ENCODE measurements at regions not wholly inside any gene's neighbourhood (a gene's known extent, or its start where the extent isn't known, plus 50 kb on each side); places are given as distances from the start of the nearest gene placed in this dataset.

- DNase-seq (ENCODE audit: low read depth in 2 of 3, low spot score in 2 of 3), result no peak
Observed at GRCh38 chr9:89877051-89878002, 272.5 kb downstream of the GADD45G start.

GRCh38 chr9:89878003-89878411 is 273.2 kb downstream of the GADD45G start:
- no peak for DNase-seq (ENCODE audit: low read depth in 2 of 3, low spot score in 2 of 3)

DNA sequence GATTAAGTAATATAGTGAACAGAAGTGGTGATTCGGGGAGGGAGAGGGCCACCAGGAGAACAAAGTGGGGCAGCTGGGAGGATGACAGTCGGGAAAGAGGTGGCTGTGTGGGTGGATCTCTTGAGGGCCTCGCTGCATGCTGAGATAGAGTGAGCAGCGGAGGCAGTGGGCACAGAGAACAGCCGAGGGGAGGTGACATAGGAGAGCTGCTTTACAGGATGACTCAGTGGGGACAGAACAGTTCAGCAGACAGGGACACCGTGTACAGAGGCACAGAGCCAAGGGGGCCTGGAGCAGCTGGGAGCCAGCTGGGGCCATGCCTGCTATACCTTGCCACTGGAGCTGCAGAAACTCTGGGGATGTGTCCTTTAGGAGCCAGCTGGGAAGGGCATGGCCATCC is 273.9 kb downstream of the GADD45G start:
- no peak for DNase-seq (ENCODE audit: low read depth in 2 of 3, low spot score in 2 of 3)

DNA sequence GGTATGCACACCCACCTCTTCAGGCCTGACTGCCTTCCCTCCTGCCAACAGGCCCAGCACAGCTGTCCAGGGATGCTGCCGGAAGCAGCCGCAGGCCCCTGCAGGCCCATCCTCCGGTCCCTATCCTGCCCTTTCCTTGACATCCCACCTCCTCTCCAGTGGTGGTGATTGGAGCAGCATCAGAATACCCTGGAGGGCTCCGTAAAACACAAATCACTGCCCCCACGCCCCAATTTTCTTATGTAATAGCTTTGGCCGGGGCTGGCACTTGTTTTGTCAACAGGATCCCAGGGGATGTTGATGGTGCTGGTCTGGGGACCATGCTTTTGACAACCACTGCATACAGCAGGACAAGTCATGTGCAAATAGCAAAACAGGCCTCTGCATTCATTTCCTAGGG is 274.5 kb downstream of the GADD45G start:
- DNase-seq (ENCODE audit: low read depth in 2 of 3, low spot score in 2 of 3), result no peak

DNA sequence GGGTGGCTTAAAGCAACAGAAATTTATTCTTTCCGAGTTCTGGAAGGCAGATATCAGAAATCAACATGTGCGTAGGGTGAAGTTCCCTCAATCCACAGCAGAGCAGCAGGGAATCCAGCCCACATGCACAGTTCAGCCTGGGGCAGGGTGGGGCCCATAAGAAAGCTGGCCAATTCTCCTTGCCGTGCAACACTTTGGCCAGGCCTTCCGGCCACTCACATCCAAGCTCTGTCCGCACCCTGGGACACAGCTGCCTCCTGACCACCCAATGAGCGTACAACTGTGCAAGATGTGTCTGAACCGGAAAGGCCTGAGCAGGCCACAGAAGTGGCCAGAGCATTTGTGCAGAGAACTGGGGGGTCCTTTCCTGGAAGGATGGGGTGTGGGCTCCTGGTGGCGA is 274.9 kb downstream of the GADD45G start:
- DNase-seq (ENCODE audit: low read depth in 2 of 3, low spot score in 2 of 3), result no peak

DNA sequence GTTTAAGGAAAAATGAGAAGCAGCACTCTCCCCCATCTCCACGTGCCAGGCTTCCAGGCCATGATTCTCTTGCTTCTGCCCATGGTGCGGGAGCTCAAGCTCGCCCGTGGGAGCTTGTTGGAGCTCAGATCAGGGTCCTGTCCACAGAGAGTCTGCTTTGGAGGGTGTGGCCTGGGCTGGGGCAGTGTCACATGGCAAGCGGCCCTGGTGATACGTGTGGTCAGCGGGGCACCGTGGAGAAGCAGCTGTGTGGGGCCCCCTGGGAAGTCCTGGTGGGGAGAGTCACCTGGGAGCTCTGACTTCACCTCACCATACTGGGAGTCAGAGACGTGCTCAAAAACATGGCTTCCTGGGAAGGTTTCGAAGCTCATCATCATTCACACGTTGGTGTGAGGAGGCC is 275.3 kb downstream of the GADD45G start:
- DNase-seq (ENCODE audit: low read depth in 2 of 3, low spot score in 2 of 3), result no peak

- no peak for DNase-seq (ENCODE audit: low read depth in 2 of 3, low spot score in 2 of 3)
Observed at GRCh38 chr9:89880721-89881120, 275.9 kb downstream of the GADD45G start.

DNA sequence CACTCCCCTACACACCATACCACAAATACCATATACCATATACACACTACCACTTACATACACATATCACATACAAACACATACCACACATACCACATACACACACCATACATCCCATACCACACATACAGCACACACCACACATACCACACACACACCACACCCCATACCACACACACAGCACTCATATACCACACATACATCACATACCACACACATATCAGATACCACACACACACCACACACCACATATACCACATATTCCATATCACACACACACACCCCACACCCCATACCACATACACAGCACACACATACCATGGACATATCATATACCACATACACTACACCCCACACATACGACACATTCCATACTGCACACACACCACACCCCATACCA is 276.6 kb downstream of the GADD45G start:
- no peak for DNase-seq (ENCODE audit: low read depth in 2 of 3, low spot score in 2 of 3)

DNA sequence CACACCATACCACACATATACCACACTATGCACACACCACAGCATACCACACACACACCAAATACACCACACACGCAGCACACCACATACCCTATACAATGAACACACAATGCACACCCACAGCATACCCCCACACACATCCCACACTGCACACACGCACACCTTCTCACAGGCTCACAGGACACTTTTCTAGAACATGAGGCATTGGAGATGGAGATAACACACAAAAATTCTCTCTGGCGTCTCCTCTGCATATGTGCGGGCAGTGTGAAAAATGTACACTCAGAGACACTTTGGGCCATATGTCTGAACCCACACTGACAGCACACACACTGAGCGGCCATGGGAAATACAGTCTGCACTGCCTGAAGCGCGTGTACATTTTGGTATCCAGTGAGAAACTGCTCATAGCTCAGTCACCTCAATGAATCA is 278.1 kb downstream of the GADD45G start:
- no peak for DNase-seq (ENCODE audit: low read depth in 2 of 3, low spot score in 2 of 3)

- no peak for DNase-seq (ENCODE audit: low read depth in 2 of 3, low spot score in 2 of 3)
Observed at GRCh38 chr9:89883401-89884341, 278.9 kb downstream of the GADD45G start.

GRCh38 chr9:89884356-89885083 is 279.7 kb downstream of the GADD45G start:
- no peak for DNase-seq (ENCODE audit: low read depth in 2 of 3, low spot score in 2 of 3)

DNA sequence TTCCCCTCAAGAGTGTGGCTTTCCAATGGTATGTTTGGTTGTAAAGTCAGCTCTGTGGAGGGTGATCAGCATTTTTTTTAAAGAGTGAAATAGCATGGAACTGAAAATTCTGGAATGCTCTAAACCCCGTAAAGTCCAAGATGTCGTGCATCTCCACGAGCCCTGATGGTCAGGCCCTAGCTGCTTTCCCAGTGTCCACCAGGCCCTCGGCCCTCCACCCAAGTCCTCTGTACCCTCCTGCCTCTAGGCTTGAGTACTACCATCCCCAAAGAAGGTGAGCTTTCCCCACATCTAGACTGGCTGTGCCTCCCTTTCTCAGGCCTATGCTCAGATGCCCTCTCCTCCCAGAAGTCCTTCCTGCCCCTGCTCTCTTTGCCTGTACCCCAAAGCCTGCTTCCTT is 280.3 kb downstream of the GADD45G start:
- no peak for DNase-seq (ENCODE audit: low read depth in 2 of 3, low spot score in 2 of 3)

DNA sequence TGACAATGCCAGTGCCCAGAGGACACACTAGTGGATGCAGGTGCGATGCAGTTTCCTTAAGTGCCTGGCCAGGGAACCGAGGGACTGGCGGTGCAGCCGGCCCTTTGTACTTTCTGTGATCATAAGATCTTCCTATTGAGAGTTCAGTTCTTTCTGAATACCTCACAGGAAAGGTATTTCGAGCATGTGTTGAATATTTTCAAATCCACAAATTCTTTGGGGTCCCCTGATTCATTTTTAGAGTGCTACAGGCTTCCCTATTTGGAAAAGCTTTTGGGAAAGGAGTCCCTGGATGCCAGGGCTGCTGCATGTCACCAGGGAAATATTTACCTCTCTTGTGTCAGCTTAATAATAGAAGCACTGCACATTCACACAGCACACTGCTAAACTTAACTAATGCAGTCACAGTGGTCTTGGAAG is 281.5 kb downstream of the GADD45G start:
- DNase-seq (ENCODE audit: low read depth in 2 of 3, low spot score in 2 of 3), result no peak

DNA sequence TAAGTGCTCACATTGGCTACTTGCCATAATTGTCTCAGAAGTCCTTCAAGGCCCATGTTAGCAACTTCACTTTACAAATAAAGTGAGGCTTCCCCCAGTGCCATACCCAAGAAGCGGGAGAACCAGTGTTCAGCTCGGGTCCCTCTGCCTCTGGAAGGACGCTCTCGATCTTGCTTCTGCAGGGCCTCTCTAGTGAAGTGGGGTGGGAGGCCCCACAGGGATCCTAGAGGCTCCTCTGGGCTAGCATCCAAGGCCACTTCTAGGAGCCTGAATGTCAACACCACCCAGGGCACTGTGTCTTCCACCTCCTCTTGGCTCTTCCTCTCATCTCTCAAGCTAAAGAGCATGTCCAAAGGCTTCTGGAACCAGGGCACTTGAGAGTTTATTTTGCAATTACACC is 282.5 kb downstream of the GADD45G start:
- DNase-seq (ENCODE audit: low read depth in 2 of 3, low spot score in 2 of 3), result no peak

GRCh38 chr9:89888233-89888632 is 283.4 kb downstream of the GADD45G start:
- DNase-seq (ENCODE audit: low read depth in 2 of 3, low spot score in 2 of 3), result no peak

- DNase-seq (ENCODE audit: low read depth in 2 of 3, low spot score in 2 of 3), result no peak
Observed at GRCh38 chr9:89888677-89889076, 283.9 kb downstream of the GADD45G start.

GRCh38 chr9:89889865-89890264 is 285.1 kb downstream of the GADD45G start:
- no peak for DNase-seq (ENCODE audit: low read depth in 2 of 3, low spot score in 2 of 3)

DNA sequence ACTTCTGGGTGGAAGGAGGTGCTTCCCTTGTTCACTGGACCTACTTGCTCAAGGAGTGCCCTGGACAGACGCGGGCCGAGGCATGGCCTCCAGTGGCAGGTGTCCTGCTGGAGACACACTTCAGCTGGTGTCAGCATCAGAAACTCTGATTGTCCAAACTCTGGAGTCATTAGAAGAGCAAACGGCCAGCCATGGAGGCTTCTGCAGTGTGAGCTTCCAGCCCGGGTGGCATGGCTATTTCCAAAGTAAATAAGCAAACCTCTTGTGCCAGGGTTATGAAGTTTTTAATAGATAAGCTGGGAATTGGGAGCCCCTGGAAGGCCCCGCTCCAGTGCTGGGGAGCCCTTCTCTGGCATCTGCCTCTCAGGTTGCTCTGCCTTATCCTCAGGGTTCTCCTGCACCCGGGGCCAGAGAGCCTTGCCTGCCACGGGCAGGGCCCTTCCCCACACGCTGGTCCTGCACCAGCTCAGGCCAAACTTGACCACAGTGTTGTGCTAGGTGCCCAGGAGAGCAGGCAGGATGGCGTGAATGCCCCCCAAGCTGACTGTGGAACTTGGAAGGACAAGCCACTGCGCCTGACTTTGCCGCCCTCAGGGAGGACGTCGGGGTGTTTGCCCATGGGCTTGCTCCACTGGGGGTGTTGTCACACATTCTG is 285.6 kb downstream of the GADD45G start:
- DNase-seq (ENCODE audit: low read depth in 2 of 3, low spot score in 2 of 3), result no peak

DNA sequence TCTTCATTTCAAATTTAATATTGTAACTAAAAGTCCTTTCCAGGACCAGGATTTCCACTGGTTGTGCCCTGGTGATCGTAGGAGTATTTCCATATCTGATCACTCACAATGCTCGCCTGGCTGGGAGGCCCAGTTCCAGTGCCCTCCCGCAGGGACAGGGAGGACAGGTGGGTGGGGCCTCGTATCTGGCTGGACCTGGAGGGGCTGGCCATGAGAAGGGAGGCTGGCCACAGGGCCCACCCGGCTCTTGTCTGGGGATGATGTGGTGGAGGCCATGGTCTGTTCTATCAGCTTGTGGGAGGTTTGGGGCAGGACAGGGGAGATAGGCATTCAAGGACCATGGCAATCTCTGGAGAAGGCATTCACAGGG is 286.4 kb downstream of the GADD45G start:
- no peak for DNase-seq (ENCODE audit: low read depth in 2 of 3, low spot score in 2 of 3)

- DNase-seq (ENCODE audit: low read depth in 2 of 3, low spot score in 2 of 3), result no peak
Observed at GRCh38 chr9:89891591-89892304, 286.9 kb downstream of the GADD45G start.

Measured in activated CD8-positive, alpha-beta memory T cell treated with anti-CD3 and anti-CD28 coated beads for 48 hours (primary cell).